HT-29 (cell line): ENCODE measurements at regions not wholly inside any gene's neighbourhood (a gene's known extent, or its start where the extent isn't known, plus 50 kb on each side); places are given as distances from the start of the nearest gene placed in this dataset.

Source experiments
- DNase-seq: peaks from one replicate; pipeline ENCODE4 v3.0.0-alpha.2; 2015; ENCODE audit warnings: low spot score

DNA sequence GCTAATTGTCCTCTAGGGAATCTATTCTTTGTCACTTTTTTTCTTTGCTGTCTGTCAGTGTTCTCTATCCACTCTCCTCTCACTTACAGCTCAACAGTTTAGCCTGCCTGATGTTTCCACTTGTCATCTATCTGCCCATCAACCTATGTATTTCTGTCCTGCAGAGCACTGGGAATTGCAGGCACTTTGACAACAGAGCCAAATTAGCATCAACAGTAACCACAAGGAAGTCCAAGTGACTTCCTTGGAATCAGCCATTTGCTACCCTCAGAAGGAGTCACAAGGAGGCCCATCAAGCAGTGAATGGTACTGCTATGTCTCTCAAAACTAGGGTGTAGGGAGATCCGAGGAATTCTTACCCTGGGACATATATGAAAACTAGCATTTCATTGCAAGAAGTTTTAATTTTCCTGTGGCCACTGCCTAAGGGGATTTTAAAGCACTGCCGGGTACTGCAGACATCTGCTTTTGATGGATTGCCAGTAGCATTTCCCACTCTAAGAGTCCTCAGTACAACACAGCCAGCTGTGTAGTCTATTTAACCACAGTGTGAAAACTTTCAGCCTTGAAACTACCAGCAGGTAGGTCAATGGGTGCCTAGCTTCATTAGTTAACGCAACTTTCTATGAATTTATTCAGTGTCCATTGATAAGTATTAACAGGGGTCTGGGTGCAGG lies 898.8 kb downstream of the NTRK3 start:
- no peak for DNase-seq

DNA sequence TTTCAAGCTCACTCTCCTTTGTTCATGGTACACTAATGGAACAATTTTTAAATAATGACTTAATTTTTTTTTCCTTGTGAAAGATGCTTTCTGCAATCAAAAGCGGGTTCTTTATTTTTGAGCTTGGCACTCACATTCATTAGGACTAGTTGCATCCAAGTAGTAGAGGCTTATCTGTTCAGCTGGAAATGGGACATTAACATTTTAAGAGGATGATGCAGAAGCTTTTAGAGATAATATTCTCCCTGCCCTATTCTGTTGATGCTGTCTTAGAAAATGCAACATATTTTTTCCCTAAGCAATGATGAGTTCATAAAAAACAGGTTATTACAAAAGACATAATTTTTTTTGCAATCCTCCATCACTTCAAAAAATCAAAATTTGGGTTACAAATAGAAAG lies 900.6 kb downstream of the NTRK3 start:
- DNase-seq = no peak

DNA sequence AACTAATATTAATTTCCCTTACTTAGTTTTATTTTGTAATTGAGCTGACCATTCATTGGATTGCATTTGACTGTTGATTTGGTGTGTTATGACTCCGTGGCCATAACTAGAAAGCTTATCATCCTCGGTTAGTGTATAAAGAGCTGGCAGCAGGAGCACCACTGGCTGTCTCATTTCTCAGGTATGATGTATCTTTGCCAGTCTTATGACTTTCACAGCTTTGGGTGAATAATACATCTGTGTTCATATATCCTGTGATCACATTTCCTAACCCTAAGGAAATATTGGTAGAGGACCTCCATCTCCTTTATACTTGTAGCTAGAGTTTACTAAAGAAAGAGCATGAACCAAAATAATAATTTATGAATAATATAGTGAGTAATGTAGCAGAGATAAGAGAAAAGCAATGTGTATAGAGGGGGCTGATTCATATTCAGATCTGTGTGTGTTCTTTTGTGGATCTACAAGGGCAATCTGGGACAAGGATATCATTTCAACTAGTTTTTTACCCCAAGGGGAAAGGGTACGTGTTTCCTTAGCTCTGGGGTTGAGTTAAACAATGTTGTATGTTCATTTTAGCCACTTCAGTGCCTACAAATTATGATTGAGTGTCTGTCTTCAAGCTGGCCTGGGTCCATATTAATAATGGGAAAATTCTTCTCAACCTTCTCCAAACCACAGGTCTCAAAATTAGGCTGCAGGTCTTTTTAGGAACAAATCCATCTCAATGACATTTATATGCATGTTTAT lies 901.7 kb downstream of the NTRK3 start:
- no peak for DNase-seq

DNA sequence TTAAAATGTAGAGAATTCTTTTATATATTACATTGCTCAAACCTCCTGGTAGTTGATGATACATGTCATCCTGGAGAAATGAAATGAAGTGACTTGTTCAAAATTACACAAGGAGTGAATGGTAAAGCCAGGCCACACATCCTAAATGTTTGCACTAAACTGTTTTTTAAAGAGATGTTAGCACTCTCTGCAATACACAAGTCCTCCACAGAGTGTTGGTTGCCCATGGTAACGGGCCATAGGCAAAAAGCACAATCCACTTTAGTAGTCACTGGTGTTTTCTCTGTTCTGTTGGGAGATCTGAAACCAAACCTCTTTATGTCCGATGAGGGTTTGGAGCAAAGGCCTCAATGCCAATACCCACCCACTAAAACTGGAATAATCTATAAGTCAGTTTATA lies 907.4 kb downstream of the NTRK3 start:
- no peak for DNase-seq

DNA sequence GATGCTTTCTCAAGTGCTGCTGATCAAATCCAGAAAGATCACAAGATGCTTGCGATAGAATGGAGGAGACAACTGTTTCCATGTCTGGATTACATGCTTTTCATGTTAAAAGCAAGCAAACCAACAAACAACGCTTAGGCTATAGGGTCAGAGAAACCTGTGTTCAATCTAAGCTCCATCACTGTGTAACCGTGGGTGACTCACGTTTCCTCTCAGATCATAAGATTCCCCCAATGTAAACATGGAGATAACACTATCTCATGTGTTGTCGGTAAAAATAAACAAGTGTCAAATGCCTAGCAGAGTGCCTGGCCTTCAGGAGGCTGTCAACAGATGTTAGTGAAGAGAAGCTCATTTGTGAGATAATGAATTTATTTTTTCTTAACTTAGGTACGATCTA lies 907.8 kb downstream of the NTRK3 start:
- no peak for DNase-seq

DNA sequence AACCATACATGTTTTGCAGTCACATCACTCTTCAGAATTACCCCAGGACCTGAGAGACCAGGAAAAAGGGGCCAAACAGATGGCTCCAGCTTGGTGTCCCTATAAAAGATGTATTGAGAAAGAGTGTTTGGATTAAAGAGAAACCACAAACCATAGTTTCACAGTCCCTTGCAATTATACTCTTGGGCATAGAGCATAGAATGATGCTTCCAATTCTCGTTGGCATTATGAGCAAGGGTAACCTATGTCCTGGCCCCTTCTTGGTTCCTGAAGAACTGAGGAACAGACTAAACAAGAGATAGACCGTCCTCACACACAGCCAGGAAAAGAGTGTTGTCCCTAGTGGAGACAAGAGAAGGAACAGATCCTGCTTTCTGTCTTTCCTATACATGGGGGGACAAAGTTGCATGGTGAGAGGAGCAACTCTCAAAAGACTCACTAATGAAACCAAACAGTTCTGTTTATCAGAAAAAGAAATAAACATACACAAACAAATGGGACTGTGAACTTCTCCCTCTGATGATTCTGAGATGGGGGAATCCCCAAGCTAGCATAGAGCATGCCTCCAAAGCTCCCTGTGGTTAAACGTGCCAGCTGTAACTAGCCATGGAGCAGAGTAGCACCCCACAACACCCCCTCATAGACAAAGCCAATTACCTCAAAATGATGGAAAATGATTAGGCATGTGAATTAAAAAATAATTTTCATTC lies 908.6 kb downstream of the NTRK3 start:
- no peak for DNase-seq

DNA sequence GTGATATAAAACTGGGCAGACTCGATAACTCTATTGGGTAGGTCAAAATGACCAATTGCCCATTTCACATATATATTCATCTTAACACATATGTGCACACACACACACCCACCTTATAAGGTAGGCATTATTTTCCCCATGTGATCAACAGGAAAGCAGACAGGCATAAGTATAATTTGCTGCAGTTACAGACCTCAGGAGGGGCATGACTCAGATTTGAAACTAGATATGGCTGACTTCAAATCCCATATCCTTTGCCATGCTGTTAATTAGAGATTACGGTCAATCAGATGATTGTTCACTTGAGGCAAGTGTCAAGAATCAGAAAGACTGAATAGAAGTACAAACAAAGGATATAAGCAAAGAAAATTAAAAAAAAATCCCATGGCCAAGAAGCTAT lies 910.6 kb downstream of the NTRK3 start:
- DNase-seq = no peak

DNA sequence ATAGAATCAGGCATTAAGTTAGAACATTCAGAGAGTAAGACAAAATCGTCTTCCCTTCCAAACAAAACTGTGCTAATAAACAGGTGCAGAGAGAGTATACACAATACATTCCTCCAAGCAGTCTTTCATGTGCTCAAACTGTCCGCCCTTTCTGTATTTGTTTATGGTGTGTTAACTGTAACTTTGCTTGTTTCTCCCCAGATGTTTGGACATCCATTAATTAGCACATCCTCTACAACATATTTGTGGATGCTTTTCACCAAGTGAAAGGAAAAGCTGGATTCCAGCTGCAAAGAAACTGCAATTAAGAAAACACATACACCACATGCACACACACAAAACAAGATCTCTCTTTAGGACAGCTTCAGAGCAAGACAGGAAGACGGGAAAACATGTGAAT lies 912.6 kb downstream of the NTRK3 start:
- no peak for DNase-seq

DNA sequence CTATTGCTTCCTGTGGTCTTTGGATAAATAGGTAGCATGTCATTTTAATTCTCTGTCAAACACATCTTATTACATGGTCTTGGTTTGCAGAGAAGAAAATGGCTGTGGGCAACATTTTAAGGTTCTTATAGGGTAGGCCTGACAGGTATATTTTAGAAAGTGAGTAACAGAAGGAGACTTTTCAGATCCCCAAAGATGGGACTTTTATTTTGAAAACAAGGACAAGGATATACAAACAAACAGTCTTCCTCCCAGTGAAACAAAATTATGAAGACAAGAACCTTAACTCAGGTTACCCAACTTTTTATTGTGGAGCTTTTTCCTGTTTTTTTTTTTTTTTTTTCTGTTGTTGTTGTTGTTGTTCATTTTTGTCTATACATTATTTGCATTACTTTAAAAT lies 916.2 kb downstream of the NTRK3 start:
- no peak for DNase-seq

DNA sequence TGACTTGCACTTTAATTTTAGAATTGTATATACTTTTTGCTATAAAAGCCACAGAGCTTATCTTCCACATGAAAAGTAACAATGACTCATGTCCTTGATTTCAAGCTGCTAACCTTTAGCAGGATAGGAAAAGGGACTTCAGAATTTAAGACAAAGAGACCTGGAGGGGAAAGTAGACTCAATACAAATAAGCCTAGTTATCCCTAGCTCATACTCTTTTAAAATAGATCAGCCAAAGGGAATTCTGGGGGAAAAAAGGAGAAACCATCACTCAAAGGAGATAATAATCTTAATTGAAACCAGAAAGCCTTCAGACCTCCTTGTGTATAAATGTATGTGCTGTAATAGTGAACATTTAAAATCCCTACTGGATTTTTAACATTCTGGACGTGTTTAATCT lies 930.3 kb downstream of the NTRK3 start:
- no peak for DNase-seq

DNA sequence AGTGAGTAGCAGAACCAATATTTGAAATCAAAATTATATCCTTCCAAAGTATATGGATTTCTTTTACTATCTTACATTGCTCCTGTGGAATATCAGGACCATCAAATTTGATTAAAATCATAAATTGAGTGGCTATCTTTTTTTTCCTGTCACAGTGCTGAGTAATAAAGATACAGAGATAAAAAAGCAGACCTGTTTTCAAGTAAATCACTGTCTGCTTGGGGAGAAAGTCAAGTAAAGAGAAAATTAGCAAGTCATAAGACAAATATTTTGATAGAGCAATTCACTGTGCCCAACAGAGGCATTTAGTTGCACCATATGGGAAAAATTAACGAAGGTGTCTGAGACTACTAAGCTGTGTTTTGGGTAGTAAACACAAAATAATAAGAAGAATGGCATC lies 933.7 kb downstream of the NTRK3 start:
- no peak for DNase-seq

DNA sequence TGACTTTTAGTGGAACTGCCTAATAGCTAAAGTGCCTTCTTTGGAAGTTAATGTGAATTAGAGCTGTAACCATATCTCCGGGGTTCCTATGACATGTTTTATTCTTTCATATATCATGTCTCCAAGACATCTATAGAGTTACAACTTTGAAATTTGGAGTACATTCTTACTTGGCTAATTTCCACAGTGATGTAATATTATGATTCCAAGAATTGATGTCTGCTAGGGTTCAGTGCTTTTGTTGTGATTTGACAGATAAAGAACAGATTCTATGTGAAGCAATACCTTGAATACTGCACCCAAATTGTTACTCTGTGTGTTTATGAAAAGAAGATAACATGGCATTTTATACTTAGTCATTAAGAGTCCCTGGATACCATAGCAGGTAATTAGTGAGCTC lies 934.3 kb downstream of the NTRK3 start:
- DNase-seq = no peak

DNA sequence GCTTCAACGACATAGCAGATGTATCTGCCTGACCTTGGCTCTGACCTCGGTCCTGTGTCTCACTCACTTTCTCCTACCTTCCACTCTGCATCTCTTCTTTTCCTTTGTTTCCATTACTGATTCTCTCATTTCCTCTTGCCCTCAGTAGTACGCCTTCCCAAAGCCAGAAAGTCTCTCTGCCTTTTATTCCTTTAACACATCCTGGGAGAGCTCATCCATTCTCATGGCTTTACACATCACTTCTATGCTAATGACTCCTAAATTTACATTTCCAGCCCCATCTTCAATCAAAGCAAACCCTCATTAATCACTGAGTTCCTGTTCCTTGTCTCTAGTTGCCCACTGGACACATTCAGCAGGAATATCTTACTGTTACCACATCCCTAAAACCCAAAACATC lies 938.6 kb downstream of the NTRK3 start:
- no peak for DNase-seq

DNA sequence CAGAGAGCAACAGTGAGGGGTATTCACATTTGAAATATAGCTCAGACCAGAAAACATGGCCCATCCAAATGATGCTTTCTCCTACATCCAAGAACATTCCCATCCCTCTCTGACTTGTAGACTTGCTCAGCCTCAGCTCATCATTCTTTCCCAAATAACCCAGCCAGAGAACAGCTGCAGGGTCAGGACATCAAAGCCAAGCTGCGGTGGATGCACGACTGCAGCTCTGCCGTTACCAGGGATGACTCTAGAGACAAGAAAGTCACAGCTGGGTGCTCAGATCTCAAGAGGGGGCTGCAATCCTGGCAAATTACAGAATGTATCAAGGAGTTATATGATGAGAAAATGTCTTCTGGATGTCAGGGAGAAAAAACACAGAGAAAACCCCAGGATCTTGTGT lies 944.3 kb downstream of the NTRK3 start:
- DNase-seq = no peak

DNA sequence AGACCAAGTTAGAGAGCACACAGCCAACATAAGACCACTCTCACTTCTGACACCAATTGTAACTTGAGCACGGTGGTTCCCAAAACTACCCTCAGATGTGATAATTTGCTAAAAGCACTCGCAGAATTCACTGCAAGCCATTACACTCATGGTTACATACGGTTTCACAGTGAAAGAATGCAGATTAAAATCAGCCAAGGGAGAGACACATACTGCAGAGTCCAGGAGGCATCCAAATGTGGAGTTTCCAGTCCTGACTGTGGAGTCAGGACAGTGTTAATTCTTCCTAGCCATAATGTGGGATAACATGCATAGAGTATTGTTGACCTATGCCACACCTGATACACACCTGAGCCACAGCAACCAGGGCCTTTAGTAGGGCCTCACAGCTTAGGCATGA lies 956.4 kb downstream of the NTRK3 start:
- DNase-seq = no peak

DNA sequence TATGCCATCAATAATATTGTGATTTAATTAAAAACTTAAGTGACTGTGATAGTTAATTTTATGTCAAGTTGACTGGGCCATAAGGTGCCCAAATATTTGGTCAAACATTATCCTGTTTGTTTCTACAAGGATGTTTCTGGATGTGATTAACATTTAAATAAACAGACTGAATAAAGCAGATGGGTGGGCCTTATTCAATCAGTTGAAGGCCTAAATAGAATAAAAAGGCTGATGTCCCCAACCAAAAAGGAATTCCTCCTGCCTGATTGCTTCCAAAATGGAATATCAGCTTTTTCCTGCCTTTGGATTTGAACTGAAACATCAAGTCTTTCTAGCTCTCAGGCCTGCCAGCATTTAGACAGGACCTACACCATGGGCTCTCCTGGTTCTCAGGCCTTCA lies 961.7 kb downstream of the NTRK3 start:
- DNase-seq = no peak

DNA sequence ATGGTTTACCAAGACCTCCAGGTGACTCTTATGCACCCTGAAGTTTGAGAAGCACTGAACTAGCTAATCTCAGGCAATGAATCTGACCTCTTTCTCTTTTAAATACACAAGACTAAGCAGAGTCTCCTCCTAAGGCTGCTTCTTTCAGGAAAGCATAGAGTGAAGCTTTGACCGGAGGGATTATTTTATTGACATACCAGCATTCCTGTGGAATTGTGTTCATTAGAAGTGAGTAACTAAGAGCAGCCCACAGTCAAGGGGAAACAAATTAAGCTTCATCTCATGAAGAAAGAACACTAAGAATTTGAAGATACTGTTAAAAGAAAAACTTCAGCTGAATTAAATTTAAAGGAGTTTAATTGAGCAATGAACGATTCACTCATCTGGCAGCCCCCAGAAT lies 963.5 kb downstream of the NTRK3 start:
- DNase-seq = no peak

DNA sequence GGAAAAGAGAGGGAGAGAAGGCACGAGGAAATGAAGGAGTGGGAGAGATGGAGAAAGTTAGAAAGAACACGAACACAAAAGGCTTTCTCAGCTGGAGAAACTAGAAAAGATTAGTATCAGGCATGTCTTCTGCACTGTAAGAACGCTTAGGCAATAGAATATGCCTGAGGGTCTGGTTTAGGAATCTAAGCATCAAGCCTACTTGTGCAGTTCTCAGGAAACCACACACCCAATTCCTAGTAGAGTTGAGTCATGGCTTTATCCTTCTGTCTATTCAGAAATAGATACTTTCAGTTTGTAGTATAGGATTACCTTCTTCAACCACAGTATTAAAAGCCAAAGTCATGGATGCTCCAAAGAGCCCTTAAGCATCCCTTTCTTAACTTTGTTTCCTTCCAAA lies 969.4 kb downstream of the NTRK3 start:
- DNase-seq = no peak

DNA sequence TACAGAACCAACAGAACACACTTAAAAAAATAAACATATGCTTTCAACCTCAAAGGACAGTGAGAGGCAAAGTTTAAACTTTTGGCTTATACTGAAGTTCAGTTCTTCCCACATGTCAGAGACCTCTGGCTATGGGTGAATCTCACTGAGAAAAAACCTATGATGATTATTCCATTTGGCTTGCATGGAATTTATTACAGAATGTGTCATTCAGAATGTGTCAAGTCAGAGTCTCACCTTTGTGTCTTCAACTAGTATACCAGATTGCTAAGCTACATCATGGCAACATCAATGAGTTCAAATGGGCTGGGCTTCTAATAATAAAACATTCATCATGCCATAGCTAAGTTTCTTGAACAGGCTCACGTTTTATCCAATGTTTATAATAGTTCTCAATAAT lies 987.0 kb downstream of the NTRK3 start:
- DNase-seq = no peak

DNA sequence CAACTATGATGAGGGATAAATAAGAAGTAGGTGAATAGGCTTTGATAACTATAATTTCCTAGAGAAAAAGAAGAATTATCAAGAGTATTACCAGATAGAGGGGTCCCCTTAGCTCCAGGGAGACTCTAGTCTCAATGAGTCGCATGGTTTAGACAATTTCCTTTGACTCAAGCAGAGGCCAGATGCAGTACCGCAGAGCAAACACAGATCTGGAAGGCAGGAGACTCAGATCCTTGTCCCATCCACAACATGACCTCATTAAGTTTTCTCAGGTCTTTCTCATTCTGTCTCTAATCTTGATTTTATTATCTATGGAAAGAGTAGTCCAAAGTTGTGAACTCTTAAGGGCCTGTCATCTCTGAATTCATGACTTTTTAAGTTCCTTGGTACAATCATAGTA lies 987.9 kb downstream of the NTRK3 start:
- DNase-seq = no peak

DNA sequence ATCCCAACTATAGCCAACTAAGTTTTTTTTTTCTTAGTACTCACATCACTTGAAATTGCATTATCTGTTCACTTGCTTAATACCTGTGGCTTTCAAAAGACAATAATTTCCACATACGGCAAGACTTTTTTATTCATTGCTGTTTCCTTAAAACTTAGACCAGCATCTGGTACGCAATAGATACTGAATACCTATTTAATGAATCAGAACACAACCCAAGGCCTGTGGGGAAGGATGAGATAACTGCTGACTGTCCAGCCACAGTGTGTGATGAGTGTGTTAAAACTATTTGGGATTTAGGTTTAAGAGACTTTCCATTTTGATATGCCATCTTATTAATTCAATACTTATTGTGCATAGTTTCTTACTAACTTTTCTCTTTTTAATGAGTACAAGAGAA lies 988.7 kb downstream of the NTRK3 start:
- no peak for DNase-seq

DNA sequence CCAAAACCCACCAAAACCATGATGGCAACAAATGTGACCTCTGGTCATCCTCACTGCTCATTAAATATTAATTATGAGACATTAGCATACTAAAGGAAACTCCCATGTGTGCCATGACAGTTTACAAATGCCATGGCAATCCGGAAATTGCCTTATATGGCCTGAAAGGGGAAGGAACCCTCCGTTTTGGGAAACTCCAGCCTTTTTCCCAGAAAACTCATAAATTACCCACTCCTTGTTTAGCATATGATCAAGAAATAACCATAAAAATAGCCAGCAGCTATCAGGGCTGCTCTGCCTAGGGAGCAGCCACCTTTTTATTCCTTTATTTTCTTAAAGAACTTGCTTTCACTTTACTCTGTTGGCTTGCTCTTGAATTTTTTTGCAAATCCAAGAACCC lies 992.7 kb downstream of the NTRK3 start:
- DNase-seq = no peak

DNA sequence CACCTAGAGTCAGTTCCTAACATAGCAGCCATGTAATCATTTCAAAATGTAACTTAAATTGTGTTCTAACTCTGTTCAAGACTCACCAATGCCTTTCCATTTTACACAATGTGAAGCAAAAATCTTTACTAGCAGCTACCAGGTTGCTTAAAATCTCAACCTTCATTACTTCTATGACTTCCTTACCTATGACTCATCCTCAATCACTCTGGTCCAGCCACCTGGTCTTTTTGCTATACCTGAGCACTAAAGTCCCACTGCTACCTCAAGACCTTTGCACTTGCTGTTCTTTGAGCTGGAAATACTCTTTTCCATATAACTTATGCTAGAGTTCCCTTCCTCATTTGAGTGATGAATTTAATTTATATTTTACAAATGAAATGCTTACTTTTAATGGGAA lies 993.2 kb downstream of the NTRK3 start:
- no peak for DNase-seq
